Neuronal stem cell (in vitro differentiated cells): ENCODE measurements at regions not wholly inside any gene's neighbourhood (a gene's known extent, or its start where the extent isn't known, plus 50 kb on each side); places are given as distances from the start of the nearest gene placed in this dataset.
"Not testable (repeated sequence)": the region's sequence is repeated elsewhere in the genome, so short reads cannot be mapped to it uniquely, and the experiment has no call there.

Experiments
- DNase-seq: peaks from one replicate; pipeline ENCODE4 v3.0.0-alpha.2; 2013; ENCODE audit warnings: low spot score
- H2AFZ ChIP-seq: one replicate; pipeline ENCODE4 v1.6.1; 2013; ENCODE audit warnings: mild to moderate bottlenecking, low read length, inconsistent platforms
- H2AK5ac ChIP-seq: 2 replicates; pipeline ENCODE4 v1.6.1; 2013; ENCODE audit warnings: low read depth, mild to moderate bottlenecking, inconsistent platforms, low read length, moderate library complexity, mixed read lengths
- H2BK120ac ChIP-seq: 2 replicates; pipeline ENCODE4 v1.6.1; 2013; ENCODE audit warnings: low read depth, mild to moderate bottlenecking, inconsistent platforms, low read length, moderate library complexity, mixed read lengths
- H2BK12ac ChIP-seq: one replicate; pipeline ENCODE4 v1.6.1; 2013; ENCODE audit warnings: low read length, inconsistent platforms
- H2BK15ac ChIP-seq: 2 replicates; pipeline ENCODE4 v1.6.1; 2013; ENCODE audit warnings: mild to moderate bottlenecking, low read length, inconsistent platforms, mixed read lengths
- H2BK5ac ChIP-seq: one replicate; pipeline ENCODE4 v1.6.1; 2013; ENCODE audit warnings: inconsistent platforms, mild to moderate bottlenecking, low read length, moderate library complexity
- H3K14ac ChIP-seq: one replicate; pipeline ENCODE4 v1.6.1; 2013; ENCODE audit warnings: low read length, inconsistent platforms
- H3K18ac ChIP-seq: 2 replicates; pipeline ENCODE4 v1.6.1; 2013; ENCODE audit warnings: low read length, inconsistent platforms
- H3K23ac ChIP-seq: 2 replicates; pipeline ENCODE4 v1.6.1; 2013; ENCODE audit warnings: low read depth, mild to moderate bottlenecking, mixed read lengths, low read length, inconsistent platforms; ENCODE audit not compliant: poor library complexity
- H3K27ac ChIP-seq: replicated peaks from 3 replicates; pipeline ENCODE4 v1.5.1; 2013; ENCODE audit warnings: low read length, inconsistent platforms
- H3K27me3 ChIP-seq, 3 experiments: 2 replicates each; pipeline ENCODE4 v1.6.1; 2013; ENCODE audit warnings: low read length in 3 of 3, mild to moderate bottlenecking in 2 of 3, inconsistent platforms in 1 of 3, low read depth in 1 of 3, mixed read lengths in 1 of 3, moderate library complexity in 1 of 3; ENCODE audit not compliant: control insufficient read depth in 3 of 3, insufficient read depth in 3 of 3
- H3K36me3 ChIP-seq, 2 donors: replicated peaks in 1 of 2; 2 replicates each; pipeline ENCODE4 v1.6.1; 2013; ENCODE audit warnings: low read length in 2 of 2; ENCODE audit not compliant: control insufficient read depth in 2 of 2, insufficient read depth in 2 of 2
- H3K4ac ChIP-seq: 2 replicates; pipeline ENCODE4 v1.6.1; 2013; ENCODE audit warnings: inconsistent platforms, mild to moderate bottlenecking, low read length, moderate library complexity
- H3K4me1 ChIP-seq, 2 donors: 1 replicate in 1 of 2; 2 replicates in 1 of 2; pipeline ENCODE4 v1.6.1; 2013; ENCODE audit warnings: low read length in 2 of 2, low read depth in 1 of 2; ENCODE audit not compliant: control insufficient read depth in 2 of 2, insufficient read depth in 1 of 2
- H3K4me2 ChIP-seq: one replicate; pipeline ENCODE4 v1.6.1; 2013; ENCODE audit warnings: mild to moderate bottlenecking, low read length, inconsistent platforms; ENCODE audit not compliant: insufficient read depth, poor library complexity, severe bottlenecking
- H3K4me3 ChIP-seq, 2 donors: 2 replicates each; pipeline ENCODE4 v1.5.1; 2013; ENCODE audit warnings: low read length in 2 of 2, mild to moderate bottlenecking in 2 of 2, inconsistent platforms in 1 of 2, moderate library complexity in 1 of 2
- H3K79me1 ChIP-seq: one replicate; pipeline ENCODE4 v1.6.1; 2013; ENCODE audit warnings: low read depth, mild to moderate bottlenecking, inconsistent platforms, low read length, moderate library complexity
- H3K9ac ChIP-seq: one replicate; pipeline ENCODE4 v1.6.1; 2013; ENCODE audit warnings: mild to moderate bottlenecking, low read depth, low read length, inconsistent platforms; ENCODE audit not compliant: poor library complexity
- H3K9me3 ChIP-seq, 2 donors: replicated peaks in 1 of 2; 2 replicates each; pipeline versions ENCODE3 to v1.6.1; 2013; ENCODE audit warnings: low read length in 2 of 2, mild to moderate bottlenecking in 2 of 2, inconsistent platforms in 1 of 2, low read depth in 1 of 2, mixed read lengths in 1 of 2, moderate library complexity in 1 of 2; ENCODE audit not compliant: control insufficient read depth in 2 of 2, insufficient read depth in 1 of 2
- H4K8ac ChIP-seq: one replicate; pipeline ENCODE4 v1.6.1; 2013; ENCODE audit warnings: low read depth, mild to moderate bottlenecking, inconsistent platforms, low read length, moderate library complexity
- H4K91ac ChIP-seq: one replicate; pipeline ENCODE4 v1.6.1; 2013; ENCODE audit warnings: low read length, low read depth, mild to moderate bottlenecking, inconsistent platforms; ENCODE audit not compliant: poor library complexity
- WGBS, 2 donors: extraction: QIAGEN DNeasy Blood & Tissue Kit; methylation state at CpG; one replicate each; pipeline ENCODE4 v1.1.7; 2013; ENCODE audit warnings: missing lambda C conversion rate in 2 of 2, mixed read lengths in 1 of 2; ENCODE audit not compliant: insufficient read length in 2 of 2, insufficient replicate concordance in 1 of 2; ENCODE audit errors: extremely low coverage in 2 of 2; 5-methylcytosine and 5-hydroxymethylcytosine counted together

- no peak overlapping the region for H2BK5ac ChIP-seq
- H3K36me3 ChIP-seq: no peaks in the 10 kb centered on the region
- H3K4me2 ChIP-seq: no peak overlapping the region
- no peak for DNase-seq
- no peak overlapping the region for H3K4me3 ChIP-seq
- H2BK120ac ChIP-seq: no peak overlapping the region
- H4K8ac ChIP-seq: no peak overlapping the region
- H4K91ac ChIP-seq: no peak overlapping the region
- no peak overlapping the region for H3K23ac ChIP-seq
- no peaks in the 10 kb centered on the region for H3K27me3 ChIP-seq
- H3K27ac ChIP-seq: no peak overlapping the region
- H2AFZ ChIP-seq: no peak overlapping the region
- H2AK5ac ChIP-seq: no peak overlapping the region
- H3K79me1 ChIP-seq: no peaks in the 10 kb centered on the region
- H3K9ac ChIP-seq: no peak overlapping the region
- H3K18ac ChIP-seq: no peak overlapping the region
- peaks cover 0 to 2% of the 10 kb centered on the region in 2 donors for H3K9me3 ChIP-seq
- H3K4me1 ChIP-seq: no peaks in the 10 kb centered on the region
- no peak overlapping the region for H2BK12ac ChIP-seq
- no peak overlapping the region for H2BK15ac ChIP-seq
- H3K4ac ChIP-seq: no peak overlapping the region
- no CpG with 5 or more reads among the region's 4 CpGs for WGBS, 2 donors
- no peak overlapping the region for H3K14ac ChIP-seq
Observed at GRCh38 chr12:111240374-111240773, 128.5 kb downstream of the PHETA1 start.

GRCh38 chr12:111239235-111239634, 129.7 kb downstream of the PHETA1 start:
- no CpG with 5 or more reads among the region's 8 CpGs for WGBS, 2 donors
- Histone ChIP-seq H2BK12ac (no peak overlapping the region), H3K4me2 (no peak overlapping the region), H3K9me3 (peaks cover 0 to 1% of the 10 kb centered on the region in 2 donors), H3K9ac (no peak overlapping the region), H3K4me1 (no peaks in the 10 kb centered on the region), H2AK5ac (no peak overlapping the region), H3K14ac (no peak overlapping the region), H3K79me1 (no peaks in the 10 kb centered on the region), H3K4me3 (no peak overlapping the region), H2BK15ac (no peak overlapping the region), H2BK120ac (no peak overlapping the region), H2AFZ (no peak overlapping the region), H3K23ac (no peak overlapping the region), H4K8ac (no peak overlapping the region), H3K4ac (no peak overlapping the region), H2BK5ac (no peak overlapping the region), H3K27ac (no peak overlapping the region), H3K36me3 (no peaks in the 10 kb centered on the region), H3K27me3 (no peaks in the 10 kb centered on the region), H3K18ac (no peak overlapping the region), H4K91ac (no peak overlapping the region)
- DNase-seq: no peak

DNA sequence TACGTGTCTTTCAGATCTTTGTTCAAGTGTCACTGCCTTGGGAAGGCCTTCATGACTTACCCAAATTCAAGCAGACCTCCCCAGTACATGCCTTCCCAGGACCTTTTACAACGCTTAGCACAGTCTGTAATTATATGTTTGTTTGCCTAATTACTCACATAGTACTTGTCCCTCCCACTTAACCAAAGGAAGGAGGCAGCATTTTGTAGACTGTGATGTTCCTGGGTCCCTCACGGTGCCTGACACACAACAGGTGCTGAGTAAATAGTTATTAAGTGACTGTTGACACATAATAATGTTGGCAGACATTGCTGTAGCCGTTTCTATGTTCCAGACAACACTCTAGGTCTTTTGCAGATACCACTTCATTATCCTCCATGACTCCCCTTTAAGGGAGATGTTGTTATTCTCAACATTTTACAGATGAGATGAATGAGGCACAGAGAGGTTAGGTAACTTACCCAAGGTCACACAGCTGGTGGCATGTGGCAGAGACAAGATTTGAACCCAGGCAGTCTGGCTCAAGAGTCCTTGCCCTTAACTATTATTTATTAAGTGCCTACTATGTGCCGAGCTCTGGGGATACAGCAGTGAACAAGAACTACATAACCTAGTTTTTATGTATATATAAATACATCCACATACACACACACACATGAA, 130.7 kb downstream of the PHETA1 start:
- no peak for DNase-seq
- H3K9me3 ChIP-seq: no peaks in the 10 kb centered on the region
- no peaks in the 10 kb centered on the region for H3K79me1 ChIP-seq
- H2AK5ac ChIP-seq: no peak overlapping the region
- H4K91ac ChIP-seq: no peak overlapping the region
- H3K4me3 ChIP-seq: no peak overlapping the region
- H2BK120ac ChIP-seq: no peak overlapping the region
- no peaks in the 10 kb centered on the region for H3K4me1 ChIP-seq
- H2BK5ac ChIP-seq: no peak overlapping the region
- no peak overlapping the region for H3K14ac ChIP-seq
- H3K27me3 ChIP-seq: peaks cover 0 to 2% (median 0%) of the 10 kb centered on the region in 3 experiments
- H4K8ac ChIP-seq: no peak overlapping the region
- H2AFZ ChIP-seq: no peak overlapping the region
- no peak overlapping the region for H3K27ac ChIP-seq
- no peak overlapping the region for H2BK12ac ChIP-seq
- H3K23ac ChIP-seq: no peak overlapping the region
- H2BK15ac ChIP-seq: no peak overlapping the region
- H3K18ac ChIP-seq: no peak overlapping the region
- H3K4me2 ChIP-seq: no peak overlapping the region
- no peaks in the 10 kb centered on the region for H3K36me3 ChIP-seq
- no CpG with 5 or more reads among the region's 5 CpGs for WGBS, 2 donors
- no peak overlapping the region for H3K4ac ChIP-seq
- no peak overlapping the region for H3K9ac ChIP-seq

- H2BK12ac ChIP-seq, H3K4me3 ChIP-seq, H2AK5ac ChIP-seq, H3K27me3 ChIP-seq, H4K91ac ChIP-seq, H3K9ac ChIP-seq, H2BK15ac ChIP-seq, H3K9me3 ChIP-seq, H3K14ac ChIP-seq, H2BK5ac ChIP-seq, H3K27ac ChIP-seq, H2BK120ac ChIP-seq, H4K8ac ChIP-seq, H3K36me3 ChIP-seq, H3K4ac ChIP-seq, H3K4me2 ChIP-seq, H3K18ac ChIP-seq, H3K79me1 ChIP-seq, H2AFZ ChIP-seq, H3K23ac ChIP-seq, H3K4me1 ChIP-seq, DNase-seq: not testable (repeated sequence)
- WGBS, 2 donors: no CpG with 5 or more reads among the region's 4 CpGs
Observed at GRCh38 chr12:111234491-111234890, 134.4 kb downstream of the PHETA1 start.
